ENCODE measurements at regions not wholly inside any gene's neighbourhood (a gene's known extent, or its start where the extent isn't known, plus 50 kb on each side); places are given as distances from the start of the nearest gene placed in this dataset.

GRCh38 chr13:63546524-63546923 lies 2130.9 kb upstream of the PCDH20 start:
- TF ChIP-seq CTCF (conservative IDR thresholded peaks at IDR 0.05; ENCODE audit: low read depth in 2 of 2) (no peak), JUNB (IDR thresholded peaks at IDR 0.05; ENCODE audit: unreplicated experiment) (no peak), EZH2phosphoT487 (IDR thresholded peaks at IDR 0.05; ENCODE audit: unreplicated experiment) (no peak), EZH2 (IDR thresholded peaks at IDR 0.05; ENCODE audit: low read depth, unreplicated experiment) (no peak), REST (IDR thresholded peaks at IDR 0.05; ENCODE audit: unreplicated experiment) (no peak), CREB1 (CRISPR knock-in tag; IDR thresholded peaks at IDR 0.05; ENCODE audit: low read depth) (no peak), ZNF114 (CRISPR knock-in tag; IDR thresholded peaks at IDR 0.05) (no peak)

Data from GM23338 (cell line).